Nephron (organoid): ENCODE measurements at regions not wholly inside any gene's neighbourhood (a gene's known extent, or its start where the extent isn't known, plus 50 kb on each side); places are given as distances from the start of the nearest gene placed in this dataset.
A peak's percentile ranks its signal among the peaks of the same experiment; 100 is the strongest.

ENCODE experiments used
- H3K27ac Mint-ChIP-seq, 3 experiments: 2 replicates each; pipeline ENCODE4 v1.8.0; 2020; ENCODE audit warnings: mixed read lengths in 3 of 3, mild to moderate bottlenecking in 2 of 3, moderate library complexity in 1 of 3
- H3K27me3 Mint-ChIP-seq: 2 replicates; pipeline ENCODE4 v1.8.0; 2021; ENCODE audit warnings: low read depth, mild to moderate bottlenecking, moderate library complexity, mixed read lengths
- H3K36me3 Mint-ChIP-seq: 2 replicates; pipeline ENCODE4 v1.8.0; 2020; ENCODE audit warnings: low read depth, mixed read lengths
- H3K4me1 Mint-ChIP-seq: 2 replicates; pipeline ENCODE4 v1.8.0; 2020; ENCODE audit warnings: mixed read lengths
- H3K4me3 Mint-ChIP-seq, 3 experiments: 2 replicates each; pipeline ENCODE4 v1.8.0; 2020; ENCODE audit warnings: mild to moderate bottlenecking in 3 of 3, mixed read lengths in 3 of 3, moderate library complexity in 2 of 3
- H3K9me3 Mint-ChIP-seq: 2 replicates; pipeline ENCODE4 v1.8.0; 2020; ENCODE audit warnings: mixed read lengths
- CTCF ChIP-seq, 3 experiments: fragments of 200-600 bp; sonication (generic); IDR thresholded peaks; one replicate each; pipeline ENCODE4 v1.5.0; 2021; ENCODE audit warnings: antibody characterized with exemption in 3 of 3; ENCODE audit not compliant: unreplicated experiment in 3 of 3

DNA sequence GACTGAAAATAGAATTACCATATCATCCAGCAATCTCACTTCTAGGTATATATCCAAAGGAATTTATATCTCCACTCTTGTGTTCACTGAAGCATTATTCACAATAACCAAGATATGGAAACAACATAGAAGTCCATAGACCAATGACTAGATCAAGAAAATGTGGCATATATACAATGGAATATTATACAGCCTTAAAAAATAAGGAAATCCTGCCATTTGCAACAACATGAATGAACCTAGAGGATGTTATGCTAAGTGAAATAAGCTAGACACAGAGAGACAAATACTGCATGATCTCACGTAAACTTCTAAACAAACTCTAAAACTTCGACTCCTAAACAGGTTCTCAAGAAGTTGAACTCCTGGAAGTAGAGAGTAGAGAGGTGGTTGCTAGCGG is 254.5 kb downstream of the SKIDA1 start:
- Mint-ChIP-seq H3K9me3 (peaks cover 5% of the 10 kb centered on the region), H3K36me3 (no peaks in the 10 kb centered on the region), H3K27me3 (no peaks in the 10 kb centered on the region), H3K27ac (no peak overlapping the region), H3K4me3 (no peak overlapping the region), H3K4me1 (no peaks in the 10 kb centered on the region)
- no peak for TF ChIP-seq CTCF (IDR thresholded peaks at IDR 0.05; ENCODE audit: unreplicated experiment in 3 of 3)

DNA sequence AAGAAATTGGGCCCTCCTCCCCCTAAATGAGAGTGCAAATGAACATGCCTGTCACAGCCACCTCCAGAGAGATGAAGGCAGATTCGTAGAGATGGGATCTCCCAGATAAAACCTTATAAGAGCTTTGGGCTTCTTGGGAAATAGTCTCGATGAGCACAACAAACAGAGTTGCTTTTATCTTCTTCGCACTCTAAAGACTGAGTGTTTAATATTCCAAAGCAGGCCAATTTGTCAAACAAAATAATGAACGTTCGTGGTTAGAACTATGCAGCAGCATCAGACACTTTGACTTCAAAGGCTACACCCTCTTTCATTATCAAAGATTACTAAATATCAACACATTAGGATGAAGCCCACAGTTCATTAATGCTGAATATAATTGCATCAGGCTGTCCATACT is 256.2 kb downstream of the SKIDA1 start:
- no peaks in the 10 kb centered on the region for H3K4me1 Mint-ChIP-seq
- H3K4me3 Mint-ChIP-seq = no peak overlapping the region
- no peak overlapping the region for H3K27ac Mint-ChIP-seq
- peaks cover 2% of the 10 kb centered on the region for H3K9me3 Mint-ChIP-seq
- H3K27me3 Mint-ChIP-seq = no peaks in the 10 kb centered on the region
- H3K36me3 Mint-ChIP-seq = no peaks in the 10 kb centered on the region
- TF ChIP-seq CTCF (IDR thresholded peaks at IDR 0.05; ENCODE audit: unreplicated experiment in 3 of 3) = no peak

- Mint-ChIP-seq H3K27ac (no peak overlapping the region), H3K27me3 (no peaks in the 10 kb centered on the region), H3K36me3 (no peaks in the 10 kb centered on the region), H3K4me1 (peaks cover 17% of the 10 kb centered on the region), H3K9me3 (no peaks in the 10 kb centered on the region), H3K4me3 (no peak overlapping the region)
- TF ChIP-seq CTCF (IDR thresholded peaks at IDR 0.05; ENCODE audit: unreplicated experiment in 3 of 3) = no peak
Measured at GRCh38 chr10:21265622-21266021, 259.9 kb downstream of the SKIDA1 start.

GRCh38 chr10:21264271-21264670 is 261.2 kb downstream of the SKIDA1 start:
- TF ChIP-seq CTCF (IDR thresholded peaks at IDR 0.05; ENCODE audit: unreplicated experiment in 3 of 3) = no peak
- Mint-ChIP-seq H3K4me1 (peaks cover 22% of the 10 kb centered on the region), H3K4me3 (no peak overlapping the region), H3K9me3 (no peaks in the 10 kb centered on the region), H3K27me3 (no peaks in the 10 kb centered on the region), H3K36me3 (no peaks in the 10 kb centered on the region), H3K27ac (no peak overlapping the region)

GRCh38 chr10:21263839-21264238 is 261.6 kb downstream of the SKIDA1 start:
- Mint-ChIP-seq H3K9me3 (no peaks in the 10 kb centered on the region), H3K27me3 (no peaks in the 10 kb centered on the region), H3K36me3 (no peaks in the 10 kb centered on the region), H3K4me3 (no peak overlapping the region), H3K4me1 (peaks cover 22% of the 10 kb centered on the region), H3K27ac (no peak overlapping the region)
- TF ChIP-seq CTCF (IDR thresholded peaks at IDR 0.05; ENCODE audit: unreplicated experiment in 3 of 3) = no peak

- H3K27ac Mint-ChIP-seq = peak overlapping the region in 2 of 3 experiments; percentile 7 to 32
- no peak overlapping the region for H3K4me3 Mint-ChIP-seq
- TF ChIP-seq CTCF (IDR thresholded peaks at IDR 0.05; ENCODE audit: unreplicated experiment in 3 of 3) = no peak
- H3K27me3 Mint-ChIP-seq = no peaks in the 10 kb centered on the region
- peaks cover 22% of the 10 kb centered on the region for H3K4me1 Mint-ChIP-seq
- no peaks in the 10 kb centered on the region for H3K9me3 Mint-ChIP-seq
- H3K36me3 Mint-ChIP-seq = no peaks in the 10 kb centered on the region
Measured at GRCh38 chr10:21263263-21263803, 262.1 kb downstream of the SKIDA1 start.
